Ecto neural progenitor cell (in vitro differentiated cells): ENCODE measurements at regions not wholly inside any gene's neighbourhood (a gene's known extent, or its start where the extent isn't known, plus 50 kb on each side); places are given as distances from the start of the nearest gene placed in this dataset.
"Not testable (repeated sequence)": the region's sequence is repeated elsewhere in the genome, so short reads cannot be mapped to it uniquely, and the experiment has no call there.

ENCODE experiments used
- DNase-seq: peaks from one replicate; pipeline ENCODE4 v3.0.0-alpha.2; 2018; ENCODE audit warnings: low spot score

DNA sequence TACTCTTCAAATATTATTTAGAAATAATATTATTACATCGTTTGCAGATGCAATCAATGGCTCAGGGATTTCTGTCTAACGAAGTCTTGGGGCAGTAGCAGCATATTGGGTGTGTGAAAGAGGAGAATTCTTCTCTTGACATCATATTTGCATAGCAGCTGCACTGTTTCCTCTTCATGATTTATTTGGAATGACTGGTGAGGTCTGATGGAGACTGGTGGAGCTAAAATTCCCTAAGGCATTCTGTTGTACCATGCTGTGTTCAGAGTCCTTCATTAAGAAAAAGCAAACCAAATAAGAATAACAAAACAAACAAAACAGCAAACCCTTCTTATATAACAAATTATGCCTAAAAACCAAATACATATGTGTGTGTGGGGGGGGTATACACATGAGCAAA lies 177.6 kb downstream of the DIRAS2 start:
- DNase-seq = no peak

DNA sequence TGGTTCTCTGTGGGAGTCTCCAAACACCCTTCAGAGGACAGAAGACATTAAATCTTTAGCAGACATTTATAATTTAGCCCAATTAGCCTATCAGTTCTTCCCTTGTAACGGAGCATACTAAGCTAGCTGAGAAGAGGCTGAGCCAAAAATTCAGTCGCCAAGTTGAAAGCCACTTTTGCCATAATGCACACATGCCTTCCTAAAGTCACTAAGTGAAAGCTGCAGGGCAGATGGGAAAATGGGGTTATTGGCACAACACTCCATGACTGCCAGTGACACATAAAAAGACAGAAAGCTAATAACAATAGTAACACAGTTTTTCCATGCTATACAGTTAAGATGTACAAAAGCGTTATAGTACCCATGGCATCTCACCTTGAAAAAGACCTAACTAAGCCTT lies 176.2 kb downstream of the DIRAS2 start:
- no peak for DNase-seq

DNA sequence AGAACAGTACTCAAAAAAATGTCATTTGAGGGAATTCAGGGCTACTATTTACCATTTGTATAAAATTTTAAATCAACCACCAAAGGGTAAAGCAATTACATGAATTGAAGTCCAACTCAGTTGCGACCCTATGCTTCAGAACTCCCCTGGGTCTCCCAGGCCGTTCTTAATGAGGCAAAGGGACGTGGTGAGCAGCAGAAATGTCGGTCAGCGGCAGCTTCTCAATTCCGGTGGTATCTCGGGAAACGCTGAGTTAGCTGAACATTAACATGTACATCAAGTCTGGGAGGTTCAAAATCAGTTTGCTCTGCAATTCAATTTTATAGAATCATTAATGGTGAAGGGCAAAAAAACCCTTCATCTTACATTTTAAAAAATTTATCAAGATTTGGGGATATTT lies 173.2 kb downstream of the DIRAS2 start:
- DNase-seq = no peak

DNA sequence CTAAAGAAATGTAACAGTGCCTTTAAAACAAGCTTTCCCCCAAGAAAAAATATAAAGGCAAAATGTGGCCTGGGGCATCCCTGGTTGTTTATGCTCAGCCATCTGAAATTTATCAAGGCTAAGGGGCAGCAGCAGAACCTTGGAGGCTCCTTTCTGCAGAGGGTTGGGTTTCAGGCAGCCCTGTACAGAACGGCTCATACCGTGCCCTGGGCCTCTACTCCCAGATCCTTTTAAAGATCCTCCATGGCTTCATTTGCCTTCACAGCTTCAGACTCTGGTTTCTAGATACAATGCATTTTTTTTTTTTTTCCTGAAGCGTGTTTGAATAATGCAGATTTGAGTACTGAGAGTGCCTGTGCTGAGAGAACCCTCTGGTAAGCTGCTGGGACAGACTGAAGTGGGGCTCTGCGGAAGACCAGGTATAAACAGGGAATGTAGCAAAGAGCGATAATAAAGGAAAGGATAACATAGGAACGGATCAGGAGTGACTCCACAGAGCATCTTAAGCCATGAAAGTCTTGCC lies 172.7 kb downstream of the DIRAS2 start:
- no peak for DNase-seq

DNA sequence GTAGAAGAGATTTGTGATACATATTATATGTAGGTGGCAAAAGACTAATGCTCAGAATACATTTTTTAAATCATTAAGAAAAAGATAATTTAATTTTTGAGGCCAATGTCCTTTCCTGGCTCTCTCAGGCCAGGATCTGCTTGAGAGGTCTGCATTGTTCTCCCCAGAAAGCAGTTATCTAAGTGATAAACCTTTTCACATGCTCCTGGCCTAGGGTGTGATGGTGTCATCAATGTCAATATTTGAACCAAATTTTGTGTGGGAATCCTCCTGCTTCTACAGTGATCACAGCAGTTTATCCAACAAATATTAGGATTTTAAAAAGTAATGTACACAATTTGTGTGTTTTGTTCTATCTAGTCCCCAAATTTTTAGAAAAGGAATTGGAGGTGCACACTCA lies 166.6 kb downstream of the DIRAS2 start:
- DNase-seq = no peak

DNA sequence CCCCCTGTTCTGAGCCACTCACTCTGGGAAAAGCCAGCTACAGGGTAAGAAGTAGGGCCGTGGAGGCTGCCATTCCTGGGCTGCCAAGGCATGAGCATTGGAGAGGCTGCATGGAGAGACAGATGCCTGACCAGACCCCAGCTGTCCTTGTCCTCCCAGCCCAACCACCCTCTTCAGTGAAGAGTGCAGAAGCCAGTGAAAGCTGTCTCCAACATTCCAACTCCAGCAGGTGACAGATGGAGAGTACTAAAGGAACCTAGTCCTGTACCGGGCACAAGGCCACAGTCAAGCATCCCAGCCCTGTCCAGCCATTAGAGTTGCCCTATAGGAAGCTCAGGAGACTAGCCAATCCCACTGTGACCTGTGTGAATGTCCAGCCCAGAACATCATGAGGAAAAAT lies 165.1 kb downstream of the DIRAS2 start:
- no peak for DNase-seq

DNA sequence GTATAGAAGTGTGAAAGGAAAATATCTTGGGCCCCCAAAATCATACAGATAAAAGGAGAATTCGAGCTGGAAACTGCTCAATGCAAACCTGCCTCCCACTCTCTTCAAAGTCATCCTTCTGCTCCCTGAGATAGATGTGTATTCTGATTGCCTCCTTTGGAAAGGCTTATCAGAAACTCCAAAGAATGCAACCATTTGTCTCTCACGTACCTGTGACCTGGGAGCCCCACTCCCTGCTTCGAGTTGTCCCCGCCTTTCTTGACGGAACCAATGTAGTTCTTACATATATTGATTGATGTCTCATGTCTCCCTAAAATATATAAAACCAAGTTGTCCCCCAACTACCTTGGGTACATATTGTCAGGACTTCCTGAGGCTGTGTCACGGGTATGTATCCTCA lies 163.8 kb downstream of the DIRAS2 start:
- no peak for DNase-seq

DNA sequence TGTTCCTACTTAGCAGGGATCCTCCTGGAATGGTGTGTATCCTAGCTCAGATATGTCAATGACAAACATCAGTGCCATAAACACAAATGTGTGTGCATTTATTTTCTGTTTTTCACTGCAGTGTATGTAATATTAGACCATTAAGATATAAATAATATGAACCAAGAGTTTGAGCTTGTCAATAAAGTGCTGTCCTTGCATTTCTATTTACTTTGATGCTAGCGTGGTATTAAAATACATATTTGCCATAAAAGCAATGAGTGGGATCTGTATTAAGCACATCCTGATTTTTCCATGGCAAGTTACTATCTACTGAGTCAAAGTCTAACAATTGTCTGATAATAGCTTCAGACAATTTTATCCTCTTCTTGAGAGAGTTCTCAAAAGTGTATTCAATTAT lies 157.6 kb downstream of the DIRAS2 start:
- DNase-seq = no peak

DNA sequence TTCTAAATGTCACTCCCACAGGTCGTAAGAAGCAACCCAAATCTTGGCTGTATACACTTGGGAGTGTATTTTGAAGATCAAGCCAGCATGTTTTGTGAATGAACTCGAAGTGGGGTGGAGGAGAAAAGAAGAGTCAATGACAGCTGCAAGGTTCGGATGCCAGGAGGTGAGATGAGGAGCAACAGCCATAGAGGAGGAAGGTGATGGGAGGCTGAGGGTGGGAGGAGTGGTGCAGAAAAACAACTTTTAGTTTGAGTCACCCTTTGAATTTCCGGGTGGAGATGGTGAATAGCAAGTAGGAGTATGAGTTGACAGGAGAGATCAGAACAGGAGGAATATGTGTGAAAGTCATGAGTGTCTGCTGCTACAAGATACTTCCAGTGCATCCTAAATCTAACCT lies 153.6 kb downstream of the DIRAS2 start:
- no peak for DNase-seq

DNA sequence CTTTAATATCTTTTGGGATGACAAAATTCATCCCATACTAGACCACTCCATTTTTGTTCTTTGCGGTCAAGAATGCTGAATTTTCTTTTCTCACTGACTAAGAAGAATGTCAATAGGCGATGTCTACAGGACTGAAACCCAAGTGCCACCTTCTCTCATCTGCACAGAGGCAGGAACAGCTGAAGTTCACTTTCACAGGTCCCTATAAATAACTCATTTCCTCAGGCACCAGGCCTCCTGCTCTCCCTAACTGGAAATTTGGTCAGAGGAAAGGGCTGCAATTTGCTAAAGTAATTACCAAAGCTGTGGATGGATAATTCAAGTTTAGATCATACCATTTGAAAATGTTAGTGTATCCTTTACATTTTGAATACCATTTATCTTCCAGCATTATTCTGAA lies 142.9 kb downstream of the DIRAS2 start:
- no peak for DNase-seq

DNA sequence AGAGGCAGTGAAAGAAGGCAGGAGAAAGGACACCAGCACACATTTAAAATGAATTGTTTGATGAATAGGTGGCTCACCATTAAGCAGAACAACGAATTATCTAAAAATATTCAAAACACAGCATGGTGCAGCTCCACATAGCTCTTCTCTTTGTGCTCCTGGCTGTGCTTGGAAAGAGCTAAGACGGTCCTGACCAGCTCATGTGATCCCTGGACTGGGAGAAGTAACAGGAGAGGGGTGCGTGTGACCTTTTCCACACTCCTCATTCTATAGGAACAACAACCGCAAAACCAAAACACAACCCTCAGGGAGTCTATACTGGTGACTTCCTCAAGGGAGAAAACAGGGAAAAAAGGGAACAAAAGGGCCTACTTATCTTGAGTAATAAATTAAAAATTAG lies 140.5 kb downstream of the DIRAS2 start:
- DNase-seq = no peak

DNA sequence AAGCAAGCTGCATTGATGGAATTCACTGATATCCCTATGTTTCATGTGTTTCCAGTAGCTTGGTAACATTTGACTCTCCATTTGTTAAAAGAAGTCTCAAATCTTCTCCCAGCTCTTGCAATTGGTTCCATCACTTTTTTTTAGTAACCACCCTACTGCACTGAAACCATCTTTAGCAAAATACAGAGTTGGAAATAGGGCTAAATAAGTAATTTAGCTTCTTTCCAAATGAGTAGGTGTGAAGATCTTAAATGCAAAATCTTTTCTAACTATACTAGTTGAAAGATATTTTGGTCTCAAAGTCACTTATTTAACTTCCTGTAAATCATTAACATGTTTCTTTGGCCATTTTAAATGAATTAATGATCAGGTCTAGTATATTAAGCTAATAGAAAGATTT lies 138.1 kb downstream of the DIRAS2 start:
- no peak for DNase-seq

DNA sequence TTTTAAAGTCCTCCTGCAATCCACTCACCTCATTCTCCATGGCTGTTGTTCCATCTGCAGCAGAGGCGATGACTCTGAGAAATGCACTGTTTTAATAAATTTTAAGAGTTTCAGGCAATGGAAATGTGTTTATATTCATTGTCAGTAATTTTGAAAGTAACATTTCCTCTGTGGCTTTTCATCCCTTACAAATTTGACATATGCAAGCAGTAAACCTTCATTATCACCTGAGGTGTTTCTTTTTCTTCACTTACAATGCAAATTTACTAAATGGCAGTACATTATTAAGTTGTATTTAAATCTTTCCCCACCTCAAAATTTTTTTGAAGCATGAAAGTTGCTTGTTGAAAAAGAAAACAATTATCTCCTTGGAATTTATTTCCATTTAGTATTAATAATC lies 136.9 kb downstream of the DIRAS2 start:
- no peak for DNase-seq

DNA sequence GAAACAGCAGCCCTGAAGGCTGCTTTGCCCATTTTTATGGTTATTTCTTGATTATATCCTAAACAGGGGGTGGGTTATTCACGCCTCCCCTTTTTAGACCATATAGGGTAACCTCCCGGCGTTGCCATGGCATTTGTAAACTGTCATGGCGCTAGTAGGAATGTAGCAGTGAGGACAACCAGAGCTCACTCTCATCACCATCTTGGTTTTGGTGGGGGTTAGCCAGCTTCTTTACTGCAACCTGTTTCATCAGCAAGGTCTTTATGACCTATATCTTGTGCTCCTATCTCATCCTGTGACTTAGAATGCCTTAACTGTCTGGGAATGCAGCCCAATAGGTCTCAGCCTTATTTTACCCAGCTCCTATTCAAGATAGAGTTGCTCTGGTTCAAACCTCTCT lies 136.2 kb downstream of the DIRAS2 start:
- DNase-seq = not testable (repeated sequence)

DNA sequence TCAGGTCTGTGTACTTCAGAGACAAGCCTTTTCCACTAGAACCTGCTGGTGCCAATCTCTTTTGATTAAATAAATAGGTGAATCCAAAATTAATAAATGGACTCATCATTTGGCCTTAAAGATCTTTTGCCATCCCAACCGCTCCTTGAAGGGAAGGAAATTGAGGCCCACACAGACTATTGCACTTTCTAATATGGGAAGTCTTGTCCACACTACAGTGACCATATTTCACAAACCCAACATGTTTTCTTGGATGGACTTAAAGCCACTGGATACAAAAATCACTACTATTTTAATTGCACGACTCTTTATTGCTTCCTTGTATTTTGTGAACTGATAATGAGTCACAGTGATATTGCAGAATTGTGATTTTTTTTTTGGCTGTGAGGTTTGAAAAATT lies 135.0 kb downstream of the DIRAS2 start:
- DNase-seq = no peak

DNA sequence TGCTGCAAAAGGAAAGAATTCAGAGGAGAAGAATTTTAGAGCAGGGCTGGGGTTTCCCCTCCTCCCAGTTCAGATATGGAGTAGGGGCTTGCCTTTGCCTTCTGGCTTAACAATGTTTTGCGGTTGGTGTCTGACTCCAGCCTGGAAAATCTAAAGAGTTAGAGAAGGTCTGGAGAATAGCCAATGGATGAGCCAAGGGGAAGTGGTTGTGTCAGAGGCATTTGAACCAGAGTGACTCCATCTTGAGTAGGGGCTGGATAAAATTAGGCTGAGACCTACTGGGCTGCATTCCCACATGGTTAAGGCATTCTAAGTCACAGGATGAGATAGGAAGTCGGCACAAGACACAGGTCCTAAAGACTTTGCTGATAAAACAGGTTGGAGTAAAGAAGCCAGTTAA lies 133.7 kb downstream of the DIRAS2 start:
- DNase-seq = no peak

DNA sequence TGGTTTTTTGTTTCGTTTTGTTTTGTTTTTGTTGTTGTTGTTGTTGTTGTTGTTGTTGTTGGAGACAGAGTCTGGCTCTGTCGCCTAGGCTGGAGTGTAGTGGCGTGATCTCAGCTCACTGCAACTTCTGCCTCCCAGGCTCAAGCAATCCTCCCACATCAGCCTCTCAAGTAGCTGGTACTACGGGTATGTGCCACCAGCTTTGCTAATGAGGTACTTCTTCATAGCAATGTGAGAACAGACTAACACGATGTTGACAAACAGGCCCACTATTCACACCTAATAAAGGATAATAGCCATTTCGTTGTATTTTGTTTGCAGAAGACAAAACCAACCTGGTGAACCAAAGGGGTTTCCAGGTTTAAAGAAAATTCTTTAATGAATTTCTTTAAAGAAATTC lies 130.9 kb downstream of the DIRAS2 start:
- no peak for DNase-seq

DNA sequence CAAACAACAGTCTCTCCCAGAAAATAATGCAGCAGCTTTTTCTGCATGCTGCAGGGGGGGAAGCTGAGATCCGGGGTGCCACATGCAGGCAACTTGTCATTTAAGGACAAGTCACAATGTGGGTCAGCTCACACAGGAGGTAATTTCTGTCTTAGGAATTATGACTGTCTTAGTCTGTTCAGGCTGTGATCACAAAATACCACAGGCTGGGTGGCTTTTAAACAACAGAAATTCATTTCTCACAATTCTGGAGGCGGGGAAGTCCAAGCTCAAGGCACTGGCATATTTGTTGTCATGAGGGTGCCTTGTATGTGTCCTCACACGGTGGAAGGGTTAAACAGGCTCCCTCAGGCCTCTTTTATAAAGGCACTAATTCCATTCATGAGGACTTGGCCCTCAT lies 127.7 kb downstream of the DIRAS2 start:
- DNase-seq = no peak

DNA sequence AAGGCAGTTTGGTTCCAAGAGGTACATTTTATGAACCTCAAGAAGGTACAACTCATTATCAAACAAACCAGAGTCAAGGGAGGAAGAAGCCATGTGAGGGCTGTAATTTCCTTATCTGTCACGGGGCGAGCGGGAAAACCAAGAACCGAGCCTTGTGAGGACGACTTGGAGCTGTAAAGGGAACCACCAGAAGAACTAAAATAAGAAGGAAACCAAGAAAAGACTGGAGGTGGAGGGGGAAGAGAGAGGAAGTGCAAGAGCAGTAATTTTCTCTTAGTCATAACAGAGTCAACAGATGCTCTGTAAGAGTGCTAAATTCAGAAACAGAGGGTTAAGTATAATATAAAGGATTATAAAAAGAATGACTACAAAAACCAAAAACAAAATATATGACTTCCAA lies 127.1 kb downstream of the DIRAS2 start:
- no peak for DNase-seq

DNA sequence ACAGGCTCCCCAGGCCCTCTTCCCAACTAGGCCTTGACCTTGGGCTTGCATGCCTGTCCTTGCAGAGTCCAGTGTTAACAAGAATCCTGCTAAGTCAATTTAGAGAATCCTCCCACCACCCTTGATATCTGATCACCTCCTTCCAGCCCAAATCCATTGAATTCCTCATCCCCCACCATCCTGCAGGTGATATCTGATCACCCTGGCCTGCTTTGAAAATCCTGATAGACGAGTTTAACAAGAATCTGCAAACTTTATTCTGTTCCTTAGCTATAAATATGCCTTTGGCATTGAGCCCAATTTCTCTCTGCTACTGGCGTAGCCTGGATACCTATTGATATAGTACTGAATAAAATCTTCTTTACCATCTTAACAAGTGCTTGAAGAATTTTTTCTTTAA lies 125.5 kb downstream of the DIRAS2 start:
- no peak for DNase-seq

DNA sequence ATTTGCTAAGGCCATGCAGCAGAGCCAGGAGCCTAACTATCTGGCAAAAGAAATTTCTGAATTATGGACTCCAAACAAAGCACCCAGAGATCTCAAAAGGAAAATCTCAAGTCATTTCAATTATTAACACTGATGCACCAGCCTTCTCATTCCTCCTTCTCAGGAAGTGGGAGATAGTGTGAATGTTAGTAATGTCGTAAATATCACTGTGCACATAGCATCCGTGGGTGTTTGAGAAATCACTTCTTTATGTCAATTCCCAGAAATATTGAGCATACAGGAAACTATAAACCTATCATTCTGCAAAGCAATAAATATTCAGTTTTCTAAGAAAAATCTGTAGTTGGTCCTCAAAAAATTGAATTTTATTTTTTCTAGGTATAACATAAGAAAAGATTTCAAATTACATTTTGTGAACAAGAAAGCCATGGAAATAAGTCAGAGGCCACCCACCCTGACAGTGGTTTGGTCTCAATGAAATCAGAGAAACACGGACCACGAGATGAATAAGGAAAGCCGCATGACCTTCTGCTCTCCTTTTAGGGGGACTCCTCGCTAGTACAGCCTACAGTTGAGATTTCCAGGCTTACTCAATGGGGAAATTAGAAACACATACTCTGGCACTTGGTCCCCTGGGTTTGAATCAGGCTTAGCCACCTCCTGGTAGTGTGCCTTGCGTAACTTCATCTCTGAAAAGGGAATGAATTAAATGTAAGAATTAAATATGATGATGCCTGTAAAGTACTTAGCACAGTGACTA lies 120.6 kb downstream of the DIRAS2 start:
- no peak for DNase-seq

DNA sequence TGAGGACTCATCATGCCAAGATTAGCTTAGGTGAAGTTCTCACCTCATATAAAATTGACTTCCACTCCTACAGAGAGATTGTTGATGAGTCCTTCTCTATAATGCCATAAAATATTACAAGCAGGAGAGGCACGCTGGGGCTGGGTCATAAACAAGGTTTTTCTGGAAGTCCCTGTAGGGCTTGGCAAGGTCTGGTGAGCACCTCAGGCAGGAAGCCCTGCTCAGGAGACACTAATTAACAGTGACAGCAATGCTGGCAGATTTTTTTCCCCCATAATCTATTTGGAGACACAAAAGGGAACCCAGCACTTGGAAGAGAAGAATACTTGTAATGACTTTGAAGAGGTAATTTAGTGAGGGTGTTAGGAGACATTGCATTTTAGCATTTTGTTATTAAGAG lies 118.7 kb downstream of the DIRAS2 start:
- DNase-seq = no peak

DNA sequence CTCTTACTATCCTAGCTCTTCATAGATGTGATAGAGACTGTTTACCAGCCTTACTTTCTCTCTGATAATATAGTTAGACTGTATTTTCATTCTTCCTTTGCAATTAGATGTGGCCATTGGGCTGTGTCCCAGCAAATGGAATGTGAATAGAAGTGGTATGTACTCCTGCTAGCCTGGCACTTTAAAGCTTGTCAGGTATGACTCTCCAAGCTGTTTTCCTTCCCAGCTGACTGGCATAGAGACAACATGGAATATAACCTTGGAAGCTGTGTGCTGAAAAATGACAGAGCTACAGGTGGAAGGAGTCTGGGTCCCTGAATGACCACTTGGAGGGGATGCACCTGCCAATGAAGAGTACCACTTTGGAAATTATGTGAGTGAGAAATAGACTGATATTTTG lies 116.2 kb downstream of the DIRAS2 start:
- DNase-seq = no peak

DNA sequence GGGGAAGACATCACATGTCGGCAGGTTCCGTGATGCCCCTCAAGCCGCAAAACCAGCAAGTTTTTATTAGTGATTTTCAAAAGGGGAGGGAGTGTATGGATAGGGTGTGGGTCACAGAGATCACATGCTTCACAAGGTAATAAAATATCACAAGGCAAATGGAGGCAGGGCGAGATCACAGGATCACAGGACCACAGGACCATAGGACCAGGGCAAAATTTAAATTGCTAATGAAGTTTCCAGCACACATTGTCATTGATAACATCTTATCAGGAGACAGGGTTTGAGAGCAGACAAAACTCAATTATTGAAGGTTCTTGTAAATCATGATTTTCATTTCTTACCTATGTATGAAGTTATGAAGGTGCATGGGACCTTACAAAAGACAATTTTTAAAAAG lies 106.5 kb downstream of the DIRAS2 start:
- not testable (repeated sequence) for DNase-seq
